ENCODE measurements at regions not wholly inside any gene's neighbourhood (a gene's known extent, or its start where the extent isn't known, plus 50 kb on each side); places are given as distances from the start of the nearest gene placed in this dataset.

DNA sequence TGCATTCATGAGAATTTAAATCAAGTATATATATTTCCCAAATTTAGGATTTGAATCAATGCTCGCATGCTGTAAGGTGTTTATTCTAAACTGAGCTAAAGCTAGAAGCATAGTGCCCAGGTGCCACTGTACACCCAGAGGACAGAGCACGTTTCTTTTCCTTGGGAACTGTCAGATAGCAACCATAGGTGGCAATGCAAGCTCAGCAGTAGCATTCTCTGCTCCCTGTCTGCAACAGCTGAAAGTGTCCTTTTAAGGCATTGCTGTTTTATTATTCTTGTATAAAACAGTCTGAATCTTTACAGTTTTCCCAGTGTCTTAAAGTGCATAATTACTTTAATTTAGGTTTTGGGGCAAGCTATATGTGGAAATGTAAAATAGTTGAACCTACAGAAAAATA, 443.4 kb upstream of the MMS22L start:
- no peaks in the 10 kb centered on the region for H3F3A ChIP-seq (ENCODE audit: control insufficient read depth, insufficient read depth)
- no peaks in the 10 kb centered on the region for H3K9me2 ChIP-seq (replicated peaks; ENCODE audit: control insufficient read depth, low read length)
- H3K9me3 ChIP-seq (ENCODE audit: control insufficient read depth, insufficient read depth, low read length): no peaks in the 10 kb centered on the region
- H3K27me3 ChIP-seq (ENCODE audit: control insufficient read depth, low read length): no peaks in the 10 kb centered on the region
- no peaks in the 10 kb centered on the region for H4K20me1 ChIP-seq (ENCODE audit: control insufficient read depth, insufficient read depth, low read depth, low read length)
- H3K27ac ChIP-seq (ENCODE audit: low read depth, low read length): no peak overlapping the region
- no peak for TF ChIP-seq EZH2phosphoT487 (IDR thresholded peaks at IDR 0.05; ENCODE audit: borderline replicate concordance, low read length)
- no peaks in the 10 kb centered on the region for H3K79me2 ChIP-seq (ENCODE audit: control insufficient read depth, low read length)
- H3K36me3 ChIP-seq (ENCODE audit: control insufficient read depth, low read length): no peaks in the 10 kb centered on the region
- no peak overlapping the region for H3K4me3 ChIP-seq (ENCODE audit: low read length)
- no peak overlapping the region for H3K4me2 ChIP-seq (ENCODE audit: low read length)
- no peaks in the 10 kb centered on the region for H3K4me1 ChIP-seq (ENCODE audit: control insufficient read depth, low read length)

- H3F3A ChIP-seq (ENCODE audit: control insufficient read depth, insufficient read depth): no peaks in the 10 kb centered on the region
- TF ChIP-seq CTCF (IDR thresholded peaks at IDR 0.05; ENCODE audit: low read depth, low read length, poor library complexity, severe bottlenecking): no peak
- no peak for TF ChIP-seq EZH2phosphoT487 (IDR thresholded peaks at IDR 0.05; ENCODE audit: borderline replicate concordance, low read length)
- H3K79me2 ChIP-seq (ENCODE audit: control insufficient read depth, low read length): no peaks in the 10 kb centered on the region
- no peak overlapping the region for H3K27ac ChIP-seq (ENCODE audit: low read depth, low read length)
- H3K4me3 ChIP-seq (ENCODE audit: low read length): no peak overlapping the region
- H3K9me3 ChIP-seq (ENCODE audit: control insufficient read depth, insufficient read depth, low read length): no peaks in the 10 kb centered on the region
- no peaks in the 10 kb centered on the region for H3K36me3 ChIP-seq (ENCODE audit: control insufficient read depth, low read length)
- H4K20me1 ChIP-seq (ENCODE audit: control insufficient read depth, insufficient read depth, low read depth, low read length): no peaks in the 10 kb centered on the region
- no peaks in the 10 kb centered on the region for H3K4me1 ChIP-seq (ENCODE audit: control insufficient read depth, low read length)
- no peak overlapping the region for H3K4me2 ChIP-seq (ENCODE audit: low read length)
- H3K27me3 ChIP-seq (ENCODE audit: control insufficient read depth, low read length): no peaks in the 10 kb centered on the region
- H3K9me2 ChIP-seq (replicated peaks; ENCODE audit: control insufficient read depth, low read length): no peaks in the 10 kb centered on the region
Measured at GRCh38 chr6:97732045-97732444, 449.0 kb upstream of the MMS22L start.

DNA sequence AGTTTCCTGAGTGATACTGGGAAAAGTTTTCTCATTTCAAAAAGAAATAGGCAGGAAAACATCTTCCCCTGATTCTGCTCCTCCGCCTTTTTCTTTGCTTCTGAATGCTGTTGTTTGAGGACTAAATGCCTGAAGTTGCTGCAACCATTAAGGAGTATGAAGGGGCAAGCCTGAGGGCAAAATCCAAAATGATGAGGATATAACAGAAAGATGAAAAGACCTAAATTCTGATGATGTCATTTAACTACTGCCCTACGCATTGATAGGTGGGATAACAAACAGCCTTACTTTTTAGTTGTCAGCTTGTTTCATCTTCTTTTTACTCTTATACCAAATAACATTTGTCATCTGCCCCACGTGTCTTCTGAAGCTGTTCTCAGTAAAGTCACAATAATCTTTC, 474.6 kb upstream of the MMS22L start:
- no peaks in the 10 kb centered on the region for H3K9me3 ChIP-seq (ENCODE audit: control insufficient read depth, insufficient read depth, low read length)
- H3K4me3 ChIP-seq (ENCODE audit: low read length): no peak overlapping the region
- H3K4me1 ChIP-seq (ENCODE audit: control insufficient read depth, low read length): no peaks in the 10 kb centered on the region
- no peak overlapping the region for H3K4me2 ChIP-seq (ENCODE audit: low read length)
- no peaks in the 10 kb centered on the region for H3K79me2 ChIP-seq (ENCODE audit: control insufficient read depth, low read length)
- H3K27ac ChIP-seq (ENCODE audit: low read depth, low read length): no peak overlapping the region
- H3K9me2 ChIP-seq (replicated peaks; ENCODE audit: control insufficient read depth, low read length): no peaks in the 10 kb centered on the region
- H3F3A ChIP-seq (ENCODE audit: control insufficient read depth, insufficient read depth): no peaks in the 10 kb centered on the region
- no peaks in the 10 kb centered on the region for H3K36me3 ChIP-seq (ENCODE audit: control insufficient read depth, low read length)
- H3K27me3 ChIP-seq (ENCODE audit: control insufficient read depth, low read length): no peaks in the 10 kb centered on the region
- no peak for TF ChIP-seq EZH2phosphoT487 (IDR thresholded peaks at IDR 0.05; ENCODE audit: borderline replicate concordance, low read length)
- H4K20me1 ChIP-seq (ENCODE audit: control insufficient read depth, insufficient read depth, low read depth, low read length): no peaks in the 10 kb centered on the region

DNA sequence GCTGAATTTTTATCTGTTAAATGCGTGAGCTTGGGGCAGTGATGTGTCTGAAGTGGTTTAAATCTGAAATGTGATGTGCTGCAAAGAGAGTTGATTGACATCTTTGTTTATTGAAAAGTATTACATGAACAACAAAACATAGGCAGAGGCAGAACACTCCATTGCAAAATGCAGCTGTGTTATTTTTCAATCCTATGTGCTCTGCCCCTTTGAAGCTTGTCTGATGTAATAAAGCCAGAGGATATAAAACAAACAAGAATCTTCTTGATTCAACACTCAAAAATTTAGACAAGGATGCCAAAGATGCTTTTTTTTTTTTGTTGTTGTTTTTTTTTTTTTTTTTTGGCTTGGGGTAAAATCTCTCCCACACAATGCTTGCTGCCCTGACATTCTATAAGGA, 482.4 kb upstream of the MMS22L start:
- Histone ChIP-seq H3K36me3 (ENCODE audit: control insufficient read depth, low read length) (no peaks in the 10 kb centered on the region), H3K4me1 (ENCODE audit: control insufficient read depth, low read length) (no peaks in the 10 kb centered on the region), H3K9me2 (replicated peaks; ENCODE audit: control insufficient read depth, low read length) (no peaks in the 10 kb centered on the region), H3K9me3 (ENCODE audit: control insufficient read depth, insufficient read depth, low read length) (no peaks in the 10 kb centered on the region), H3K27ac (ENCODE audit: low read depth, low read length) (no peak overlapping the region), H3K4me2 (ENCODE audit: low read length) (no peak overlapping the region), H3K27me3 (ENCODE audit: control insufficient read depth, low read length) (no peaks in the 10 kb centered on the region), H4K20me1 (ENCODE audit: control insufficient read depth, insufficient read depth, low read depth, low read length) (no peaks in the 10 kb centered on the region), H3F3A (ENCODE audit: control insufficient read depth, insufficient read depth) (no peaks in the 10 kb centered on the region), H3K4me3 (ENCODE audit: low read length) (no peak overlapping the region), H3K79me2 (ENCODE audit: control insufficient read depth, low read length) (no peaks in the 10 kb centered on the region)
- TF ChIP-seq EZH2phosphoT487 (IDR thresholded peaks at IDR 0.05; ENCODE audit: borderline replicate concordance, low read length): no peak
- TF ChIP-seq CTCF (IDR thresholded peaks at IDR 0.05; ENCODE audit: low read depth, low read length, poor library complexity, severe bottlenecking): no peak
